ENCODE measurements at regions not wholly inside any gene's neighbourhood (a gene's known extent, or its start where the extent isn't known, plus 50 kb on each side); places are given as distances from the start of the nearest gene placed in this dataset.

DNA sequence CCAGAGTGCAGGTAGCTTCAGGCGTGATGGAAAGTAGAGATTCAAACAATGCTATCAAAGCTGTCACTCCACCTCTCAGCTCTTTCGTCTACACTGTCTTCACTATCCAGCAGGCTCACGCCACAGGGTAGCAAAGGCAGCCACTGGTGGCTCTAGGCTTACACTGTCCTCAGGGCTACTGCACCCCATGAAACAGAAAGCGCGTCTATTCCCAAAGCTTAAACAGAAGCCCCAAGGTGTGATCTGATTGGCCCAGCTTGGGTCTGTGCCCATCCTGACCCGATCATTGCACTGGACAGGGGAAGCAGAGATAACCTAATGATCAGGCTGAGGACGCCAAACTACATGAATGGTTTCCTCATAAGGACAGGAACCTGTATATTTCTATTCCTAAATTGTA is 100.1 kb downstream of the PDCL3 start:
- no peaks in the 10 kb centered on the region for H3K4me1 ChIP-seq (ENCODE audit: low read length)
- no peaks in the 10 kb centered on the region for H3K27me3 ChIP-seq (replicated peaks; ENCODE audit: insufficient read depth, low read length)
- H3K9ac ChIP-seq (ENCODE audit: low read length) = no peak overlapping the region
- DNase-seq = no peak
- no peak for TF ChIP-seq EZH2phosphoT487 (IDR thresholded peaks at IDR 0.05; ENCODE audit: low read length)
- TF ChIP-seq CTCF (IDR thresholded peaks at IDR 0.05; ENCODE audit: low read length) = no peak
- no peak overlapping the region for H3K4me2 ChIP-seq (ENCODE audit: low read depth, low read length)
- H3K36me3 ChIP-seq (replicated peaks; ENCODE audit: insufficient read depth, low read length) = no peaks in the 10 kb centered on the region
- no peaks in the 10 kb centered on the region for H3F3A ChIP-seq (ENCODE audit: insufficient read depth, low read length)
- no peaks in the 10 kb centered on the region for H3K9me3 ChIP-seq (replicated peaks; ENCODE audit: insufficient read depth, low read length)
- no peak overlapping the region for H2AFZ ChIP-seq (ENCODE audit: low read length)
- no peak overlapping the region for H3K27ac ChIP-seq (ENCODE audit: low read length)
- H3K9me2 ChIP-seq (replicated peaks; ENCODE audit: insufficient read depth, low read length) = no peaks in the 10 kb centered on the region
- H3K79me2 ChIP-seq (ENCODE audit: low read length) = no peaks in the 10 kb centered on the region
- H4K20me1 ChIP-seq (ENCODE audit: insufficient read depth, low read length) = no peaks in the 10 kb centered on the region
- no peak overlapping the region for H3K4me3 ChIP-seq (ENCODE audit: low read length)

DNA sequence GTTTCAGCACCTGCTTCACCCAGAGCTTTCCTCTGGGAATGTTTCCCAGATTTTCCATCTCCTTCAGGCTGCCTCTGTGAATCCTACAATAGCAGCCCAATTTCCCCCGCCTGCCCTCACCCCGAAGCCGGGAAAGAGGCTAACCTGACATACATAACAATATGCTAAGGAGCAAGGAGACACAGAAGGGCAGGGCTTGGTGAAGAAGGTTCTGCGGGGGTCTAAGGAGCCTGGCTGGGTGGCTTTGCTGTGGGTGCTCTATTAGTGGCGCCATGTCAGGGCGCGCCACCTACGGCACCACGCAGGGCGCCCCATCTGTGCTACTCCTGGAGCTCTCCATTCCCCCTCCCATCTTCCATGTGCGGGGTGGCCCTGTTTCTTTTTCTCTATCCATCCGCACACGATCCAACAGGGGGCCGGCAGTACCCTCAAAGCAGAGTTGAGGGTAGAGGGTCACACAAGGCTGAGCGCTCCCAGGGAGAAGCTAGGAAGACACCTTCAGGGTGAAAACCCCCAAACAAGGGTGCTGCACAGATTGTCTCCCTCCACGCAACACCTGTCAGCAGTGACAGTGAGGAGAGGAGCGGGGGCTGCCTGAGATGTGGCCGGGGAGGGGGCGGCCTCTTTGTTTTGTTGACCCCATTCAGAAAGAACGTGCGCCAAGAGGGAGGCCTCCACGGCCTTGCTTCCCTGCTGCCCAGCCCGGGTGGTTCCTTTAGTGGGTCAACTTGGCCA is 101.4 kb downstream of the PDCL3 start:
- H3K4me1 ChIP-seq (ENCODE audit: low read length) = no peaks in the 10 kb centered on the region
- H3K79me2 ChIP-seq (ENCODE audit: low read length) = no peaks in the 10 kb centered on the region
- no peak overlapping the region for H2AFZ ChIP-seq (ENCODE audit: low read length)
- no peaks in the 10 kb centered on the region for H4K20me1 ChIP-seq (ENCODE audit: insufficient read depth, low read length)
- no peaks in the 10 kb centered on the region for H3K9me2 ChIP-seq (replicated peaks; ENCODE audit: insufficient read depth, low read length)
- no peaks in the 10 kb centered on the region for H3K9me3 ChIP-seq (replicated peaks; ENCODE audit: insufficient read depth, low read length)
- no peak overlapping the region for H3K4me3 ChIP-seq (ENCODE audit: low read length)
- no peak overlapping the region for H3K9ac ChIP-seq (ENCODE audit: low read length)
- TF ChIP-seq EZH2phosphoT487 (IDR thresholded peaks at IDR 0.05; ENCODE audit: low read length) = no peak
- no peak for TF ChIP-seq CTCF (IDR thresholded peaks at IDR 0.05; ENCODE audit: low read length)
- no peak for TF ChIP-seq EZH2 (optimal IDR thresholded peaks at IDR 0.05; ENCODE audit: low read depth, low read length)
- H3K27me3 ChIP-seq (replicated peaks; ENCODE audit: insufficient read depth, low read length) = no peaks in the 10 kb centered on the region
- no peaks in the 10 kb centered on the region for H3K36me3 ChIP-seq (replicated peaks; ENCODE audit: insufficient read depth, low read length)
- H3K27ac ChIP-seq (ENCODE audit: low read length) = no peak overlapping the region
- H3F3A ChIP-seq (ENCODE audit: insufficient read depth, low read length) = no peaks in the 10 kb centered on the region
- no peak overlapping the region for H3K4me2 ChIP-seq (ENCODE audit: low read depth, low read length)
- DNase-seq = no peak

DNA sequence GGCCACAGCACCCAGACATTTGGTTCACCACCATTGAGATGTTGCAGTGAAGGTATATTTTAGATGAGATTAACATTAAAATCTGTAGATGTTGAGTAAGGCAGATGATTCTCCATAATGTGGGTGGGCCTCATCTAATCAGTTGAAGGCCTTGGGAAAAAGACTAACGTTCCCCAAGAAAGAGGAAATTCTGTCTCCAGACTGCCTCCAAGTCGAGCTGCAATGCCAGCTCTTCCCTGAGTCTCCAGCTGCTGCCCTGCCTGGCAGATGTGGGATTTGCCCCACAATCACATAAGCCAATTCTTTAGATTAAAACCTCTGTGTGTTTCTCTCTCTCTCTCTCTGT is 101.9 kb downstream of the PDCL3 start:
- H3K4me1 ChIP-seq (ENCODE audit: low read length) = no peaks in the 10 kb centered on the region
- no peak overlapping the region for H3K4me2 ChIP-seq (ENCODE audit: low read depth, low read length)
- no peak for DNase-seq
- no peak overlapping the region for H3K4me3 ChIP-seq (ENCODE audit: low read length)
- TF ChIP-seq EZH2 (optimal IDR thresholded peaks at IDR 0.05; ENCODE audit: low read depth, low read length) = no peak
- TF ChIP-seq CTCF (IDR thresholded peaks at IDR 0.05; ENCODE audit: low read length) = no peak
- no peak for TF ChIP-seq EZH2phosphoT487 (IDR thresholded peaks at IDR 0.05; ENCODE audit: low read length)
- H3K9me2 ChIP-seq (replicated peaks; ENCODE audit: insufficient read depth, low read length) = no peaks in the 10 kb centered on the region
- no peaks in the 10 kb centered on the region for H3K36me3 ChIP-seq (replicated peaks; ENCODE audit: insufficient read depth, low read length)
- no peaks in the 10 kb centered on the region for H3K27me3 ChIP-seq (replicated peaks; ENCODE audit: insufficient read depth, low read length)
- no peak overlapping the region for H3K9ac ChIP-seq (ENCODE audit: low read length)
- H3K27ac ChIP-seq (ENCODE audit: low read length) = no peak overlapping the region
- no peaks in the 10 kb centered on the region for H3F3A ChIP-seq (ENCODE audit: insufficient read depth, low read length)
- H4K20me1 ChIP-seq (ENCODE audit: insufficient read depth, low read length) = no peaks in the 10 kb centered on the region
- no peaks in the 10 kb centered on the region for H3K9me3 ChIP-seq (replicated peaks; ENCODE audit: insufficient read depth, low read length)
- no peaks in the 10 kb centered on the region for H3K79me2 ChIP-seq (ENCODE audit: low read length)
- H2AFZ ChIP-seq (ENCODE audit: low read length) = no peak overlapping the region

All from MM.1S (cell line).